Osteocyte (in vitro differentiated cells): ENCODE measurements at regions not wholly inside any gene's neighbourhood (a gene's known extent, or its start where the extent isn't known, plus 50 kb on each side); places are given as distances from the start of the nearest gene placed in this dataset.
A peak's percentile ranks its signal among the peaks of the same experiment; 100 is the strongest.

Source experiments
- DNase-seq: peaks from one replicate; pipeline ENCODE4 v3.0.0; 2021; ENCODE audit warnings: mixed read lengths; ENCODE audit not compliant: unreplicated experiment; ENCODE audit errors: extremely low spot score
- H3K27ac Mint-ChIP-seq: one replicate; pipeline ENCODE4 v1.8.0; 2021; ENCODE audit warnings: mild to moderate bottlenecking, mixed read lengths; ENCODE audit not compliant: unreplicated experiment
- H3K27me3 Mint-ChIP-seq: one replicate; pipeline ENCODE4 v1.8.0; 2021; ENCODE audit warnings: mixed read lengths; ENCODE audit not compliant: unreplicated experiment
- H3K36me3 Mint-ChIP-seq: one replicate; pipeline ENCODE4 v1.8.0; 2021; ENCODE audit warnings: mixed read lengths; ENCODE audit not compliant: unreplicated experiment
- H3K4me1 Mint-ChIP-seq: one replicate; pipeline ENCODE4 v1.8.0; 2021; ENCODE audit warnings: mixed read lengths; ENCODE audit not compliant: unreplicated experiment
- H3K4me3 Mint-ChIP-seq: one replicate; pipeline ENCODE4 v1.8.0; 2021; ENCODE audit warnings: mild to moderate bottlenecking, moderate library complexity, mixed read lengths; ENCODE audit not compliant: unreplicated experiment
- H3K9me3 Mint-ChIP-seq: one replicate; pipeline ENCODE4 v1.8.0; 2021; ENCODE audit warnings: mixed read lengths; ENCODE audit not compliant: unreplicated experiment
- CTCF ChIP-seq: fragments of 200-600 bp; sonication (generic); IDR thresholded peaks from 2 replicates; pipeline ENCODE4 v1.5.0; 2021; ENCODE audit warnings: antibody characterized with exemption, mild to moderate bottlenecking, moderate library complexity

- TF ChIP-seq CTCF: no peak
- Mint-ChIP-seq H3K27ac (no peak overlapping the region), H3K4me3 (no peak overlapping the region), H3K36me3 (no peaks in the 10 kb centered on the region), H3K27me3 (no peaks in the 10 kb centered on the region), H3K4me1 (no peaks in the 10 kb centered on the region), H3K9me3 (no peaks in the 10 kb centered on the region)
- no peak for DNase-seq
These were observed 721.7 kb downstream of the JRKL start for GRCh38 chr11:97111559-97111958.

GRCh38 chr11:97118614-97119200 lies 728.9 kb downstream of the JRKL start:
- DNase-seq: no peak
- H3K27ac Mint-ChIP-seq: no peak overlapping the region
- no peaks in the 10 kb centered on the region for H3K27me3 Mint-ChIP-seq
- H3K36me3 Mint-ChIP-seq: no peaks in the 10 kb centered on the region
- H3K4me3 Mint-ChIP-seq: no peak overlapping the region
- no peaks in the 10 kb centered on the region for H3K4me1 Mint-ChIP-seq
- H3K9me3 Mint-ChIP-seq: no peaks in the 10 kb centered on the region
- no peak for TF ChIP-seq CTCF

- Mint-ChIP-seq H3K27me3 (no peaks in the 10 kb centered on the region), H3K4me1 (no peaks in the 10 kb centered on the region), H3K4me3 (no peak overlapping the region), H3K9me3 (peaks cover 8% of the 10 kb centered on the region), H3K27ac (no peak overlapping the region), H3K36me3 (no peaks in the 10 kb centered on the region)
- no peak for TF ChIP-seq CTCF
- no peak for DNase-seq
These were observed 733.4 kb downstream of the JRKL start for GRCh38 chr11:97123237-97123636.

- H3K4me3 Mint-ChIP-seq: no peak overlapping the region
- TF ChIP-seq CTCF: no peak
These were observed 746.3 kb downstream of the JRKL start for GRCh38 chr11:97136067-97136466.

GRCh38 chr11:97140885-97141494 lies 751.2 kb downstream of the JRKL start:
- Mint-ChIP-seq H3K27ac (no peak overlapping the region), H3K9me3 (peaks cover 14% of the 10 kb centered on the region)
- peak; percentile 35 for TF ChIP-seq CTCF

More at GRCh38 chr11:97136067-97136466, 746.3 kb downstream of the JRKL start:
- H3K36me3 Mint-ChIP-seq: no peaks in the 10 kb centered on the region
- no peak for DNase-seq
- no peaks in the 10 kb centered on the region for H3K27me3 Mint-ChIP-seq
- peaks cover 14% of the 10 kb centered on the region for H3K9me3 Mint-ChIP-seq
- no peak overlapping the region for H3K27ac Mint-ChIP-seq
- H3K4me1 Mint-ChIP-seq: no peaks in the 10 kb centered on the region

More at GRCh38 chr11:97140885-97141494, 751.2 kb downstream of the JRKL start:
- DNase-seq: no peak
- H3K4me3 Mint-ChIP-seq: no peak overlapping the region
- no peaks in the 10 kb centered on the region for H3K27me3 Mint-ChIP-seq
- no peaks in the 10 kb centered on the region for H3K4me1 Mint-ChIP-seq
- H3K36me3 Mint-ChIP-seq: no peaks in the 10 kb centered on the region
